Putamen (tissue), 1 donor: ENCODE measurements at regions not wholly inside any gene's neighbourhood (a gene's known extent, or its start where the extent isn't known, plus 50 kb on each side); places are given as distances from the start of the nearest gene placed in this dataset.
"Not testable (repeated sequence)": the region's sequence is repeated elsewhere in the genome, so short reads cannot be mapped to it uniquely, and the experiment has no call there.

Experiments
- DNase-seq: peaks from one replicate; pipeline ENCODE4 v3.0.0-alpha.2; 2016; ENCODE audit warnings: low spot score

DNA sequence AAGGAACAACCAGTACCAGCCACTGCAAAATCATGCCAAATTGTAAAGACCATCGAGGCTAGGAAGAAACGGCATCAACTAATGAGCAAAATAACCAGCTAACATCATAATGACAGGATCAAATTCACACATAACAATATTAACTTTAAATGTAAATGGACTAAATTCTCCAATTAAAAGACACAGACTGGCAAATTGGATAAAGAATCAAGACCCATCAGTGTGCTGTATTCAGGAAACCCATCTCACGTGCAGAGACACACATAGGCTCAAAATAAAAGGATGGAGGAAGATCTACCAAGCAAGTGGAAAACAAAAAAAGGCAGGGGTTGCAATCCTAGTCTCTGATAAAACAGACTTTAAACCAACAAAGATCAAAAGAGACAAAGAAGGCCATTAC lies 97.6 kb downstream of the GPX5 start:
- not testable (repeated sequence) for DNase-seq

DNA sequence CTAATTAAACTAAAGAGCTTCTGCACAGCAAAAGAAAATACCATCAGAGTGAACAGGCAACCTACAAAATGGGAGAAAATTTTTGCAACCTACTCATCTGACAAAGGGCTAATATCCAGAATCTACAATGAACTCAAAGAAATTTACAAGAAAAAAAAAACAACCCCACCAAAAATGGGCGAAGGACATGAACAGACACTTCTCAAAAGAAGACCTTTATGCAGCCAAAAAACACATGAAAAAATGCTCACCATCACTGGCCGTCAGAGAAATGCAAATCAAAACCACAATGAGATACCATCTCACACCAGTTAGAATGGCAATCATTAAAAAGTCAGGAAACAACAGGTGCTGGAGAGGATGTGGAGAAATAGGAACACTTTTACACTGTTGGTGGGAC lies 100.7 kb downstream of the GPX5 start:
- DNase-seq, result not testable (repeated sequence)

DNA sequence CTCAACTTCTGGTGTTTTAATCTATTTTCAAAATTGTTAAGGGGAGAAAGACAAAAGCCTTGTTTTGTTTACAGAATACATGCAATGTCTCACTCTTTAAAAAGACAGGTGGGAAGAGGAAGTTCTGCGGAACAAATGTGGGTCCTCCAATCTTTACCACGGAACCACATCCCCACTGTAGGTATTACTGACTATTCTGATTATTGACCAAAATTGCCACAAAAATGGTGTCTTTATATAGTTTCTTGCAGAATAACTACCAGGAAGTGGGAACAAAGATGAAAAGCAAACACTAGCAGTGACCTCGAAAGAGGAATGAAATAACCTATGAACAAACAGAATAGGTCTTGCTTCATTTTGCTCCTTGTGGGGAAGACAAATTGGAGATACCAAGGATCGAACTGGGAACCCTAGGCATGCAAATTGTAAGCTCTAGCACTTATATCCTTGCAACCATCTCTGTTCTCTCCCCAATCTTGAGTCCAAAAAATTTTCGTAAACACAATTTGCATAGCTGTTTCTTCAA lies 106.7 kb downstream of the GPX5 start:
- no peak for DNase-seq

DNA sequence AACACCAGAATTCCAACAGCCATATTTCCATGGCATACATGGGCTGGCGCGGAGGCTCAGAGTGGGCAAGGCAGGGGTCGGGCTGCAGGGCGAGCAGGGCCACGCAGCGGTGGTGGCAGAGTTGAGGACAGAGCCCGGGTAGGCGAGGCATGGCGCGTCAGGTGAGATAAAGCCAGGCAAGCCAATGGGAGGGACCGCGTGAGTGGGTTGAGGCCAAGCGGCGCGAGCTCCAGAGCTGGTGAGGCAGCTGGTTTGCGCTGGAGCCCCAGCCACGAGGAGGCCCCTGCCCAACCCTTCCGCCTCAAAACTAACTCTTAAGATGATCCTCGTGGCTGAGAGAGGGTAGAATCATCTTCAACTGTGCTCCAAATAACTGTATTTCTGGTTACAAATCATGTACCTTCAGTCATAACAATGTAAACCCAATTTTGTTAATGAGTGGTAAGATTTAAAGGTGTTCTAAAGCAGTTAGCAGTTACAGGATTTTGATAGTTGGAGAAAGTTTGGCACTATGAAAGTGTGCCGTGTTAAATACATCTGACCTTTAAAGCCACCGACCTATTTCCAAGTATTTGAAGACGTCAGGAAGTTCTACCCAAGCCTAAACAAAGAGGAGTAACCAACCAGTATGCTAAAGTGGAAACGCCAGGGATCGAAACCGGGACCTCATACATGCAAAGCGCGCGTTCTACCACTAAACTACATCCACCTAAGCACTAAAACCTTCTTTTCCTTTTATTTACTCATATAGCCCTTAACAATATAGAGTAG lies 107.9 kb downstream of the GPX5 start:
- no peak for DNase-seq

DNA sequence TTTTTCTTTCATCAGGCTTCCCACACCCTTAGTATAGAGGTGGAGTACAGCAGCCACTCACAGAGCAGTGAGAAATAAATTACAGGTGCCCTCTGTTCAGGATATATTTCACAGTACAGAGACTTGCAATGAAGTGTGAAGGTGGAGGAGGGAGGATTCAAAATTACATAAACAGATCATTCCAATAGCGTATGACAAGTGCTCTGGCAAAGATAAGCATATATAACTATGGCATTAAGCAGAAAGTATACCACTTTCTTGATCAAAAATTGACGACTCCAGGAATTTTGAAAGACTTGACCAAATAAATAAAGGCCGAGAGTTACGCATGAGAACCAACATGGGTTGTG lies 108.7 kb downstream of the GPX5 start:
- DNase-seq, result no peak

DNA sequence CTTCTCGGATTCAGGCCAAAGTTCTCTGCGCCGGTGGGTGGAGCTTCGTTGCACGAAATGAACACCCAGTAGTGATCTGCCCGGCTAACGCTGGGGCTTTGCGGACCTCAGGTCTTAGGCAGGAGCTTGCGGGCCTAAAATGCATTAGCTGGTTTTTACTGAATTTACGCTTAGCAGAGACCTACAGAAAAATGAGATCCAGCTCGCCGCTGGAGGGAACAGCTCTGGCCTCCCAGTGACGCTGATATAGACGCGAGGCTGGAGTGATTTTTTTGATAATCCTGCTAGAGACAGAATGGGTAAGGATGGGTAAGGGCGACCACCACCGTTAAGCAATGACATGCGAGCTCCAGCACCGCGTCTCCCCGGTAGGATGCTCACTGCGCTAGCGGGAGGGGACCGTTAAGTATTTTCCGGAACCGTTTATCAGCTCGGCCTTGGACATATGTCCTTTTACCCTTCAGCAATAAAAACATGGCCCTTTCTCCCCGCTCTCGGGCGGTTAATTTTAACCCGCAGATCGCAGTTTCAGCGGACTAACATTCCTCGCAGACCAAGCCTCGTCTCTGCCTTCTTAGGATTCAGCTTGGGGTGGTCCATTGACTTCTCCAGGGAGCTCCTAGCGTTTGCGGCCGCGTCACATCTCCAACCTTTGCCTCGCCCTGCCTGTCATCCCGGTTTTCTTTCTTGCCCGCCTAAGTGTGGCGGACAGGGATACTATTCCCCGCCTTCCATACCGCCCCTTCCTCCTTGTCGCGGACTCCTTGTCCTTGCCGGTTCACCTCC lies 109.3 kb downstream of the GPX5 start:
- peak; percentile 43 for DNase-seq

DNA sequence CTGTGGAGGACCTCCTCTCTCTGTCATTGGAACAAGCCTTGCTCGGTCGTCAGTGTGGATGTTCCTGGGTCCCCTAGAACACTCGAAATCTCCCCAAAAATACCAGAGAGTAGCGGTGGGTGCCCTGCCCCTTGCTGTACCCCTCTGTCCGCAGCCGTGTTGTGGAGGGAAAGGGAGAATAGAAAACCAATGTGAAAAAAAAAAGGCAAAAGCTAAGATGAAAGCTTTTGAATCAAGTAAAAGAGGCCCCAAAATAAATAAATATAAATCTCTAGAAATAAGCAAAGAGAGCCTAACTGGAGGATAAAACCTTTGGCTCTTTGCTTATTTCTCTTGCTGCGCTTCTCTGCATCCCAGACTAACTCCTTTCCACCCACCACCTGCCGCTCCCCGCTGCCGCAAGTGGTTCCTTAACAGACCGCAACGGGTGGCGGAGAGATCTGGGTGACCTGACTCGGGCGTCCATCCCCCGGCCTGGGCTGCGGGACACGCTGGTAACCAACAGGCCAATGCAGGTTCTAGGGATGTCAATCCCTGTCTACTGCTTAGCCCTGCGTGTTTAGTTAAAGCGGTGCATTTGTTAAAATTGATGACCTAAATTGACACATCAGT lies 110.0 kb downstream of the GPX5 start:
- no peak for DNase-seq

DNA sequence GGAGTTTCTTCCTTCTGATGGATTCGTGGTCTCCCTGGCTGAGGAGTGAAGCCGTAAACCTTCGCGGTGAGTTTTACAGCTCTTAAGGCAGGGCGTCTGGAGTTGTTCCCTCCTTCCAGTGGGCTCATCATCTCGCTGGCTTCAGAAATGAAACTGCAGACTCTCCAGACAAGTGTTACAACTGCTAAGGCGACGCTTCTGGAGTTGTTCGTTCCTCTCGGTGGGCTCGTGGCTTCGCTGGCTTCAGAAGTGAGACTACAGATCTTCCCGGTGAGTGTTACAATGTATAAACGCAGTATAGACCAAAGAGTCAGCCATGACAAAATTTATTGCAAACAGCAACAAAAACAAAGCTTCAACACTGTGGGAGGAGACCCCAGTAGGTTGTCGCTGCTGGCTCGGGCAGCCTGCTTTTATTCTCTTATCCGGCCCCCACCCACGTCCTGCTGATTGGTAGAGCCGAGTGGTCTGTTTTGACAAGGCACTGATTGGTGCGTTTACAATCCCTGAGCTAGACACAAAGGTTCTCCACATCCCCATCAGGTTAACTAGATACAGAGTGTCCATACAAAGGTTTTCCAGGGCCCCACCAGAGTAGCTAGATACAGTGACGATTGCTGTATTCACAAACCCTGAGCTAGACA lies 113.2 kb downstream of the GPX5 start:
- DNase-seq, result no peak

DNA sequence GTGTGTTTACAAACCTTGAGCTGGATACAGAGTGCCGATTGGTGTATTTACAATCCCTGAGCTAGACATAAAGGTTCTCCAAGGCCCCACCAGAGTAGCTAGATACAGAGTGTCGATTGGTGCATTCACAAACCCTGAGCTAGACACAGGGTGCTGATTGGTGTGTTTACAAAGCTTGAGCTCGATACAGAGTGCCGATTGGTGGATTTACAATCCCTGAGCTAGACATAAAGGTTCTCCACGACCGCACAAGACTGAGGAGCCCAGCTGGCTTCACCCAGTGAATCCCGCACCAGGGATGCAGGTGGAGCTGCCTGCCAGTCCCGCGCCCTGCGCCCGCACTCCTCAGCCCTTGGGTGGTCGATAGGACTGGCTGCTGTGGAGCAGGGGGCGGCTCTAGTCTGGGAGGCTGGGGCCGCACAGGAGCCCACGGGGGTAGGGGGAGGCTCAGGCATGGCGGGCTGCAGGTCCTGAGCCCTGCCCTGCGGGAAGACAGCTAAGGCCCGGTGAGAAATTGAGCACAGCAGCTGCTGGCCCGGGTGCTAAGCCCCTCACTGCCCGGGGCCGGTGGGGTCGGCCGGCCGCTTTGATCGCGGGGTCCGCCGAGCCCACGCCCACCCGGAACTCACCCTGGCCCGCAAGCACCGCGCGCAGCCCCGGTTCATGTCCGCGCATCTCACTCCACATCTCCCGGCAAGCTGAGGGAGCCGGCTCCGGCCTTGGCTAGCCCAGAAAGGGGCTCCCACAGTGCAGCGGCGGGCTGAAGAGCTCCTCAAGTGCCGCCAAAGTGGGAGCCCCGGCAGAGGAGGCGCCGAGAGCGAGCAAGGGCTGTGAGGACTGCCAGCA lies 114.0 kb downstream of the GPX5 start:
- DNase-seq, result not testable (repeated sequence)

DNA sequence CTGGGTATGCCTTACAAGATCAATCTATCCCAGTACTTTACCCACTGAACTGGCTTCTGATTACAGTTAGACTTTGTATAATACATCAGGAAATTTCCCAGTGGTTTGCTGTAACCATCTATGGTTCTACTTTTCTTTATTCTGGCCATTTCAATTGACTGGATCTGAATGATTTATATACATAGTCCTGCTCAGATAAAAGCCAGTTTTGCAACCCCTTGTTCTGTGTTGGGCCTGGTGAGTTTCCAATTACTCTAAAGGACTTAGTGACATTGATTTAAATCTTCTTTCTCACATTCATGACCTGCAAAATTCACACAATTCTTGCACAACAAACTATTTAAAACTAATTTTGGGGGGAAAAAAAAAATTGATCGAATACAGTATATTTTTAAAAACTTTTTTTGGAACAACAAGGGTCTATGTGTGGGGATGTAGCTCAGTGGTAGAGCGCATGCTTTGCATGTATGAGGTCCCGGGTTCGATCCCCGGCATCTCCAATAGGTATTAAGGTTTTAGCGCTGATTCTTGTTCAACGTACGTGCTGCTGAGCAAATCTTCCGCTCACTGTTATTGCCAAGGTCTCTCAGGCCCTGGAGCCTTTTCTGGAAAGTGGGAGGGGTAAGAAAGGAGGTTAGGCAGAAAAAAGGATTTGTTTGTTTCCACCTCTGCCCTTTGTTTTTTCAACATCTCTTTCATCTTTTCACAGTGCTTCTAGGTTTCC lies 117.5 kb downstream of the GPX5 start:
- DNase-seq, result no peak

DNA sequence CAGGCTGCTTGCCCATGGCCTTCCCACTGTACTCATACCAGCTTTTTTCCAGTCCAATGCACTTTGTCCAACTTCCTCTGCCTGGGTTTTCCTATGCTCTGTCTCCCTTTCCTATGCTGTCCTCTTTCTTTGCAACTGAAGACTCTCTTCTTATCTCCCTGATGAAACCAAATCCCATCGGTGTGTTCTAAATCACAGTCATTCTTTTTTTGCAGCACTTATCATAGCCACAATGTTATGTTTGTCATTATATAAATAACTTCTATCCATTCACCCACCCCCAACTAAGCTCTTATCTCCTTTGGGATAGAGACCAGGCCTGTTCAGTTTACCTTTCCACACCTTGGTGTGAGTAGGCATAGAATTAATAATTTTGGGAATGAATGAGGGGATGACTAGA lies 121.0 kb downstream of the GPX5 start:
- DNase-seq, result no peak

DNA sequence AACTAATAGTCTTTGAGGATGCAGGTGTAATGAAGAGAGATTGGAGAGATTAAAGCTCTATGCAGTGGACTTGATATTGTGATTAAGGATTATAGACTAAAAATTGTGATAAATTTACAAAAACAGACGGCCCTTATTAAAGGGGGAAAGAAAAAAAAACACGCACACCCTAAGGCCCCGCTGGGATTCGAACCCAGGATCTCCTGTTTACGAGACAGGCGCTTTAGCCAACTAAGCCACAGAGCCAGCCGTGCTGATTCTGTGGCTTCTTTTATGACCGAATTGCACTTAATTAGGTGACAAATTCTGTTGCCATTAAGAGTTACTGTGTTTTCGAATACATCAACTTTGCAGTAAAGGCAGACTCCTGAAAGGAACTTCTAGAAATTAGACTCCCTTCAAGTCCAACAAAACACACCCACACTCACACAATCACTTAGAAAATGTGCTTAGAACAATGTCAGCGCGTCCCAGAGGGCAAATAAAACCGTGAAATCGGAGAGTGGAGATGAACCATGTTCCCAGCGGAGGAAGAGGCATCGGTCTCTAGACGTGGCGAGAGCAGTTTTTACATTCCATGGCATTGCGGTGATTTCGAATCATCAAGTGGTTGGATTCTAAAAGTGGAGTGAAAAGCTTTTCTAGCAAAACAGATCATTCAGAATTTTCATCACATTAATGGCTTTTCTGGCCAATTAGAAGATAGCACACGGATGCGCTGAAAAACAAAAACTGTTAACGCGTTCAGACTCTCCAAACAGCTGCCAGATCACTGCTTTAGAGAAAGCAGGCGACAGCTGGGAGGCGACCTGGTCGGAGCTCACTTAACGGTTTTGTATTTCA lies 122.6 kb downstream of the GPX5 start:
- DNase-seq, result peak; percentile 77

DNA sequence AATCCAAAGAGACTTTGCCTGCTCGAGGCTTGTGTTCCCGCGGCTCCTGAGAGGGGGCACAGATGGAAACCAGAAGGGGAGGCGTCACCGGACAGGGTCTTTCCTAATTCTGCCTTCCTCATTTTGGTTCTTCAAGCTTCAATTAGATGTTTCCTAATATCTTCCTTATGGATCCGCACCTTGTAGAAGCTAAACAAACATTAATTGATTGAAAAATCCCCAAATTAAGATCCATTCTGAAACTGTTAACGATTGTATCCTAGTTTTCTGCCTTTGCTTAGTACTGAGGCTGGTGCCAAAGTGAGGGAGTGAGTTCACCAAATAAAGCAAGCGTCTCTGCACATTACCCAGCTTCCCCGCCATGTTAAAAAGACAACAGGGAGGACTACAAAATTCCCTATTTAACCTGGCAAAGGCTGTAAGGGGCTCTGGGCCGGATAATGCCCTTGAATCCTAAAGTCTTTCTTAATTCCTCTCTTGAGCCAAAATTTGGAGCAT lies 123.2 kb downstream of the GPX5 start:
- no peak for DNase-seq

DNA sequence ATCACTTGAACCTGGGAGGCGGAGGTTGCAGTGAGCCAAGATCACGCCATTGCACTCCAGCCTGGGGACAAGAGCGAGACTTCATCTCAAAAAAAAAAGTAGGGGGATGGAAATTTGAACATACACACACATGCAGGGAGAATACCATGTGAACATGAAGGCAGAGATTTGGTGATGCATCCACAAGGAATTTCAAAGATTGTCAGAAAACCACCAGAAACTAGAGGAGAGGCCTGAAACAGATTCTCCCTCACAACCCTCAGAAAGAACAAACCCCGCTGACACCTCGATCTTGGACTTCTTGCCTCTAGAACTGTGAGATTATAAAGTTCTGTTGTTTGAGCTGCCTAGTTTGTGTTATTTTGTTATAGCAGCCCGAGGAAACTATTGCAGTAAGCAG lies 125.5 kb downstream of the GPX5 start:
- no peak for DNase-seq

DNA sequence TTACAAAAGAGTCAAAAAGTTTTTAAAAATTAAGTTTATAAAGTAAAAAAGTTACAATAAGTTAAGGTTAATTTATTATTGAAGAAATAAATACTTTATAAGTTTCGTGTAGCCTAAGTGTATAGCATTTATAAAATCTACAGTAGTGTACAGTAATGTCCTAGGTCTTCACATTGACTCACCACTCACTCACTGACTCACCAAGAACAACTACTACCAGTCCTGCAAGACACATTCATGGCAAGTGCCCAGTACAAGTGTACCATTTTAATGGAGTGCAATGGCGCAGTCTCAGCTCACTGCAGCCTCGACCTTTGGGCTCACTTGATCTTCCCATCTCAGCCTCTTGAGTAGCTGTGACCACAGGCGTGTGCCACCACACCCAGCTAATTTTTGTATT lies 128.2 kb downstream of the GPX5 start:
- no peak for DNase-seq

DNA sequence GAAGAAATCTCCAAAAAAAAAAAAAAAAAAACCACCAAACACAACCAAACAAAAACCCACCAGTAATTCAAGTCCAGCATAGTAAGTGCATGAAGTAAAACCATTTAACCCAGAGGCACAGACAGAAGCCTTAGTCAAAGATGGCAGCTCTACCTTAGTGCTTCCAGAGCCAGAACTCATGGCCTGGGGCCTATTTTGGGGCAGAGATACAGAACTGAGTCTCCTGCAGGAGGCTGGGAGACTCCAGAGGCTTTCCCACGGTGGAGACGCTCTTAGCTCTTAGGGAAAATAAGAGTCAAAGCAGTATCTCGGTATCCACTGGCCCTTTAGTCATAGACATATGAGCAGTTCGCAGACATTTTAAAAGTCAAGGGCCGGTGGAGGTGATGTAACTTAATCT lies 129.5 kb downstream of the GPX5 start:
- DNase-seq, result no peak

DNA sequence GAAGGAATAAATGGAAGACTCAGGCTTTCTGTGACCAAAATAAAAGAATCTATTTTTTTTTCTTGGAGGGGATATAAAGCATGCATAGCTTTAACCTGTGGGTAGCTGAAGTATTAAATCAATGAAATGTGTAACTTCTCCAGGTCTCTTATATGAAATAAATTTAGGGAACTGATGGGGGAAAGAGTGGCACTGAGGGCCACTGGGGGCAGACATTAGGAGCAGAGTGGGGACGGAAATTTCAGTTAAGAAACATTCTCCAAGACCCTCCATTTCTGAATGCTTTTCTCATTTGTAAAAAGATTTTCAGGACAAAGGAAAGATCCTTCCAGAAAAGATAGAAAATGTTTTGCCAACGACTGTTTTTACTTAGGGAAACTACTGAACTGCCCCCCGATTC lies 131.0 kb downstream of the GPX5 start:
- DNase-seq, result no peak

DNA sequence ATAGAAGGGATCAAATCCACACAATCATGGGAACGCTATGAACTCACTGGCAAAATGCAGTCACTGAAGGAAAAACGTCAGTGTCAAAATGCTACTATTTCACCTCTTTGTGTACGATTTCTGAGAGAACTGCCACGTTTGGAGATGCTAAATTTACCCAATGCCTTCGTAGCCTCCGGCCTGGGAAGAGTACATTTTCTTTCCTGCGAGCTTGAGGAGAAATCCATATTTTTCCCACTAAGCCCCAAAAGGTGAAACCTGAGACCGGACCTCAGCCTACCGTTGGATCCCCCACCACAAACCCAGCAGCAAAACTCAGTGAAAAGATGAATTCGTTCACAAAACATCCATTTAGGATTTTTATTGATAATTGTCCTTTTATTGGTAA lies 131.7 kb downstream of the GPX5 start:
- DNase-seq, result no peak

DNA sequence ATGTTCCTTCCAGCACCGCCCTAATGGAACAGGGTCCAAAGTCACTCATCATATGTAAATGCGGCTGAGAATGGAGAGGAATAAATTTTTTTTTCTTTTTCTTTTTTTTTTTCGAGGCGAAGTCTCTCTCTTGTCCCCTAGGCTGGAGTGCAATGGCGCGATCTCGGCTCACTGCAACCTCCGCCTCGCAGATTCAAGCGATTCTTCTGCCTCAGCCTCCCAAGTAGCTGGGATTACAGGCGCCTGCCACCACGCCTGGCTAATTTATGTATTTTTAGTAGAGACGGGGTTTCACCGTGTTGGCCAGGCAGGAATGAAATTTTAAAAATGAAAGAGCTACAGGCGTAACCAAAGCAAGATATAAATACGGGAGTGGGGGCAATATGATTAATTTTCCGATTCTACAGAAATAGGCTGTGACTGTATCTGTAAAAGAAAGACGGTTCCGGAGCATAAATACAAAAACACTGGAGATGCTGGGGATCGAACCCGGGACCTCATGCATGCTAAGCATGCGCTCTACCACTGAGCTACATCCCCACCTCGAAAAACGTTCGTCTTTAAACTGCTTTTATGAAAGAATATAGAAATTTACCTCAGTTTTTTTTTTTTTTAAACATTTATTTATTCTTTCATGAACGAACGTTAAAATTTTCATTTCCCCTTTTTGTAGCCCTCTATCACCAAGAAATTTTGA lies 132.2 kb downstream of the GPX5 start:
- peak; percentile 56 for DNase-seq
